ENCODE measurements at regions not wholly inside any gene's neighbourhood (a gene's known extent, or its start where the extent isn't known, plus 50 kb on each side); places are given as distances from the start of the nearest gene placed in this dataset.

DNA sequence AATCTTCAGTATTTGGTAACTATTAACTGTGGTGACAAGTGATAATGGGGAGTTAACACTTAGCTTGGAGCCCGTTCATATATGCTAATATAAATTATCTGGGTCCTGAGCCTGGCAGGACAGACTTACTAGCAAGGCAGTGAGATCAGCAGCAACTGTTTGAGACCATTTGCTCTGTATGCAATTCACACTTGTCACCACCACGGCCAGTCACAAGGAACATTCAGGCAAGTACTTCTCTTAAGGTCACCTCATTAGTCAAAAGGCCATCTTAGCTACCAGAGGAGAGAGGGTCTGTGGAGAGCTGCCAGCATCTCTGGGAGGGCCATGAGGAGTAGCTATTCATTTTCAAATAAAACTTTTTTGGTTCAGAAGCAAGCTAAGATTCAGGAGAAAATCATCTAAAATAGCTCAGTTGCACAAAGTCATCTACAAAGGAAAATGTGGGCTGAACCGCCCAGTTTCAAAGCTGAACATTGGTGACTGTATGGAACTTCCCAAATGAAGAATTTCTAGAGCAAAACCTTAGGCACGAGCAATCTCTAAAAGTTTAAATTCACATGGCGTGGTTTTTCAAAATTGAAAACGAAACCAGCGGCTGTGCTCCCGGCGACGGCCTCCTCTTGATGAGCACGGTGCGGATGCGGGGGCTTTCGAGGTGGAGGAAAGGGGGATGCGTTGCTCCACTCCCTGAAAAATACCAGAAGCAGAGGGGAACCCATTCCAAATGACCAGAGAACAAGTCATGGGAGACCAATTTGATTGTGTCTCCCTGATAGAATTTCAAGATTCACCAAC, 233.5 kb upstream of the MGMT start:
- no peaks in the 10 kb centered on the region for H3K36me3 ChIP-seq (ENCODE audit: control insufficient read depth, insufficient read depth, low read length)
- no peak overlapping the region for H3K4me3 ChIP-seq (replicated peaks; ENCODE audit: low read depth, low read length)
- no peaks in the 10 kb centered on the region for H3K27me3 ChIP-seq (replicated peaks; ENCODE audit: control insufficient read depth, insufficient read depth, low read length)
- DNase-seq (ENCODE audit: extremely low read depth, insufficient read length): no peak
- TF ChIP-seq, protein P1, sequence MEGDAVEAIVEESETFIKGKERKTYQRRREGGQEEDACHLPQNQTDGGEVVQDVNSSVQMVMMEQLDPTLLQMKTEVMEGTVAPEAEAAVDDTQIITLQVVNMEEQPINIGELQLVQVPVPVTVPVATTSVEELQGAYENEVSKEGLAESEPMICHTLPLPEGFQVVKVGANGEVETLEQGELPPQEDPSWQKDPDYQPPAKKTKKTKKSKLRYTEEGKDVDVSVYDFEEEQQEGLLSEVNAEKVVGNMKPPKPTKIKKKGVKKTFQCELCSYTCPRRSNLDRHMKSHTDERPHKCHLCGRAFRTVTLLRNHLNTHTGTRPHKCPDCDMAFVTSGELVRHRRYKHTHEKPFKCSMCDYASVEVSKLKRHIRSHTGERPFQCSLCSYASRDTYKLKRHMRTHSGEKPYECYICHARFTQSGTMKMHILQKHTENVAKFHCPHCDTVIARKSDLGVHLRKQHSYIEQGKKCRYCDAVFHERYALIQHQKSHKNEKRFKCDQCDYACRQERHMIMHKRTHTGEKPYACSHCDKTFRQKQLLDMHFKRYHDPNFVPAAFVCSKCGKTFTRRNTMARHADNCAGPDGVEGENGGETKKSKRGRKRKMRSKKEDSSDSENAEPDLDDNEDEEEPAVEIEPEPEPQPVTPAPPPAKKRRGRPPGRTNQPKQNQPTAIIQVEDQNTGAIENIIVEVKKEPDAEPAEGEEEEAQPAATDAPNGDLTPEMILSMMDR (IDR thresholded peaks at IDR 0.05; ENCODE audit: insufficient read depth, low read length, poor library complexity, severe bottlenecking): no peak

DNA sequence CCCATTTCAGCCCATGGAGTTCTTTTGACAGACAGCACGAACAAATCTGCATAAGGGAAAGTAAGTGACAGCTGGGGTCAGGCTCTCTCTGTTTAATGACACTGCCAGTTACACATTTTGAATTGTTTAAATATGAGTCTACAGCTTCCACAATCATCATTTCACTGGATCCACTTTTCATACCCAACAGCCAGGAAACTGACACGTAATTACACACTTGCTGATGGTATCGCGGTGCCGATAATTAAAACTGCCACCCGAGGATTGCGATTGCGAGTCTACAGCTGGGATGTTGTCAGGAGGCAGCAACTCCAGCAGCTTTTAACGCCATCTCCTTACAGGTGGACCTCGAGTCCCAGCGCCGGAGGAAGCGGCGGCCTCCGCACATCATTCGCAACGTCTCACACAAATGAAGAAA, 230.8 kb upstream of the MGMT start:
- Histone ChIP-seq H3K27me3 (replicated peaks; ENCODE audit: control insufficient read depth, insufficient read depth, low read length) (no peaks in the 10 kb centered on the region), H3K4me3 (replicated peaks; ENCODE audit: low read depth, low read length) (no peak overlapping the region), H3K36me3 (ENCODE audit: control insufficient read depth, insufficient read depth, low read length) (no peaks in the 10 kb centered on the region)
- no peak for DNase-seq (ENCODE audit: extremely low read depth, insufficient read length)
- TF ChIP-seq, protein P1 (IDR thresholded peaks at IDR 0.05; ENCODE audit: insufficient read depth, low read length, poor library complexity, severe bottlenecking): no peak

DNA sequence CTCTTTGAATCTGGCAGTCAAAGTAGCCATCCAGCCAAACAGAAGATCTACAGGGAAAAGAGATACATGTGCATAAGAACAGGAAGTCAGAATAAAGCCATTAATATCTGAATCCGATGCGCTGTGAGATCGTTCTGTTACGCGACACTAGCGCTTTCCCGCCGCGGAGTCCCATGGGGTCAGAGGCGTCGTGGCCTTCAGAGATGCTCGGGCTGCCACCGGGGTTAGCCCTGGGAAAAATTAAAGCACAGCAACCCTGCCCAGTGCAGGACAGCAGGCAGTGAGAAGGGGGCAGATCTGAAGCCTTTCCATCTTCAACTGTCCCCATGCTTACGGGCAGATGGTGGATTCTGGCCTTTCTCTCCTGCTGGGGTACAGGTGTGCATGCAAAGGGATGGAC, 225.6 kb upstream of the MGMT start:
- no peaks in the 10 kb centered on the region for H3K36me3 ChIP-seq (ENCODE audit: control insufficient read depth, insufficient read depth, low read length)
- H3K27me3 ChIP-seq (replicated peaks; ENCODE audit: control insufficient read depth, insufficient read depth, low read length): no peaks in the 10 kb centered on the region
- no peak for DNase-seq (ENCODE audit: extremely low read depth, insufficient read length)
- H3K4me3 ChIP-seq (replicated peaks; ENCODE audit: low read depth, low read length): no peak overlapping the region
- TF ChIP-seq, protein P1 (IDR thresholded peaks at IDR 0.05; ENCODE audit: insufficient read depth, low read length, poor library complexity, severe bottlenecking): no peak

DNA sequence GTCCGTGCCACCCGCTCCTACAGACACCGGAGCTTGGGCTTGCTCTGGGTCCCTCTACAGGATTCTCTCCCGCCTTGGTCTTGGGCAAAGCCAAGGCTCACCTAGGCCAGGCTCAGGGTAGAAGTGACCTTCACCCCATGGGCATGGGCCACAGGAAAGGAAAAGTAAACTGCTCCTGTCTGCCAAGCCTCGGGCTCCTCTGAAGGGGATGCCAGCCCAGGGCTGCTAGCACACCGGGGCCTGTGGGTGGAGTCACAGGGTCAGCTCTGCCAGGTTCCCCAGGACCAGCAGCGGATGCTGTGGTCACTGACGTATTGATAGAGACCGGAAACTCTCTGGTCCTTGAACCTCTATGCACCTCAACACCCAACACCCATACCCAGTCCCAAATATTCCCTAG, 222.7 kb upstream of the MGMT start:
- DNase-seq (ENCODE audit: extremely low read depth, insufficient read length): no peak
- no peaks in the 10 kb centered on the region for H3K27me3 ChIP-seq (replicated peaks; ENCODE audit: control insufficient read depth, insufficient read depth, low read length)
- H3K4me3 ChIP-seq (replicated peaks; ENCODE audit: low read depth, low read length): no peak overlapping the region
- no peaks in the 10 kb centered on the region for H3K36me3 ChIP-seq (ENCODE audit: control insufficient read depth, insufficient read depth, low read length)
- TF ChIP-seq, protein P1 (IDR thresholded peaks at IDR 0.05; ENCODE audit: insufficient read depth, low read length, poor library complexity, severe bottlenecking): no peak

DNA sequence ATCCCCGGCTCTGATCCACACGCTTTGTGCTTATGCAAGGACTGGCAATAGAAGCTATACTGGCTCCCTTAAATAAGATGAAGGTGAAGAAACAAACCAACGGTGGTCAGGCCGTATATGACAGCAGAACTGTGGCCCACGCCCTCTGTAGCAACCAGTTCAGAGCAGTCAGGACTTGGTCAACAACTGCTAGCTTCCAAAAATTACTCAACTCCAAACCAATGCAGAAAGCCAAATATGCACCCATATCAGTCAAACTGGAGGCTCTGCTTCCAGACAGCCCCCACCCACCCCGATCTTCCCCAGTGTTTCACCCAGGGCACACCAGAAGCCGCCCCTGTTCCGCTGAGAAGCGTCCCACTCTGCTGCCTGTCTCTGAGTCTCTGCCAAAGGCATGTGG, 222.3 kb upstream of the MGMT start:
- no peaks in the 10 kb centered on the region for H3K36me3 ChIP-seq (ENCODE audit: control insufficient read depth, insufficient read depth, low read length)
- H3K4me3 ChIP-seq (replicated peaks; ENCODE audit: low read depth, low read length): no peak overlapping the region
- H3K27me3 ChIP-seq (replicated peaks; ENCODE audit: control insufficient read depth, insufficient read depth, low read length): no peaks in the 10 kb centered on the region
- DNase-seq (ENCODE audit: extremely low read depth, insufficient read length): no peak
- TF ChIP-seq, protein P1 (IDR thresholded peaks at IDR 0.05; ENCODE audit: insufficient read depth, low read length, poor library complexity, severe bottlenecking): no peak

All from GM06990 (cell line).